ENCODE measurements at regions not wholly inside any gene's neighbourhood (a gene's known extent, or its start where the extent isn't known, plus 50 kb on each side); places are given as distances from the start of the nearest gene placed in this dataset.

- 35% methylated on average over 6 of the region's 6 CpGs for WGBS (ENCODE audit: low lambda C conversion rate)
- peaks cover 18% of the 10 kb centered on the region for H3K4me1 ChIP-seq (ENCODE audit: insufficient read depth, low read length)
- H3K9me3 ChIP-seq (ENCODE audit: low read length): peaks cover 64% of the 10 kb centered on the region
- H3K79me2 ChIP-seq (ENCODE audit: insufficient read depth, low read length): no peaks in the 10 kb centered on the region
- ChIA-PET CTCF (ENCODE audit: low intra/inter-chr PET ratio, low total read pairs) (no interaction called here), POLR2A (no interaction called here)
- ATAC-seq (no peak), DNase-seq (ENCODE audit: low spot score) (no peak), FAIRE-seq (no peak)
- in situ Hi-C loops (cut with HindIII; ENCODE audit: extremely low pct_ligation_motif_present, low pct_unique_long_range_greater_than_20kb) (no loop called here), intact Hi-C loops (cut with micrococcal nuclease; ENCODE audit: unreplicated experiment) (no loop called here)
- no peak overlapping the region for H3K27ac ChIP-seq (ENCODE audit: extremely low read length, insufficient read depth, low read length)
- BruUV-seq (replicated peaks): no TSS peak
- H3K36me3 ChIP-seq (replicated peaks in 1 of 2; ENCODE audit: control insufficient read depth in 1 of 2, insufficient read depth in 2 of 2, low read length in 2 of 2): no peaks in the 10 kb centered on the region
- H4K20me1 ChIP-seq (ENCODE audit: insufficient read depth, low read length): no peaks in the 10 kb centered on the region
- no peak overlapping the region for H3K4me2 ChIP-seq (ENCODE audit: low read depth, low read length)
- TF ChIP-seq ATF2 (CRISPR knock-in tag; IDR thresholded peaks at IDR 0.05) (no peak), ETV6 (CRISPR knock-in tag; conservative IDR thresholded peaks at IDR 0.05) (no peak), SRSF4 (IDR thresholded peaks at IDR 0.05; ENCODE audit: low read depth, low read length, poor library complexity, severe bottlenecking) (no peak), DDIT3 (CRISPR knock-in tag; IDR thresholded peaks at IDR 0.05) (no peak), ZNF260 (CRISPR knock-in tag; IDR thresholded peaks at IDR 0.05; ENCODE audit: borderline replicate concordance, low read depth) (no peak), NR3C1 (CRISPR knock-in tag; IDR thresholded peaks at IDR 0.05) (no peak), ZFY (CRISPR knock-in tag; IDR thresholded peaks at IDR 0.05) (no peak), MIER2 (CRISPR knock-in tag; IDR thresholded peaks at IDR 0.05) (no peak), FOXK2 (IDR thresholded peaks at IDR 0.05) (no peak), HMG20B (CRISPR knock-in tag; conservative IDR thresholded peaks at IDR 0.05) (no peak)
- H3K9ac ChIP-seq (ENCODE audit: insufficient read depth, low read depth, low read length): no peak overlapping the region
- no peak overlapping the region for H3K4me3 ChIP-seq (replicated peaks in 1 of 3; ENCODE audit: insufficient read depth in 1 of 3, low read depth in 2 of 3, low read length in 3 of 3)
- H3K27me3 ChIP-seq (ENCODE audit: control insufficient read depth in 1 of 2, insufficient read depth in 2 of 2, low read length in 2 of 2): no peaks in the 10 kb centered on the region
- no peak overlapping the region for H2AFZ ChIP-seq (ENCODE audit: low read length)
Measured at GRCh38 chr11:42201603-42202148, 742.2 kb upstream of the LRRC4C start.
